Transverse colon (tissue), 4 donors: ENCODE measurements at regions not wholly inside any gene's neighbourhood (a gene's known extent, or its start where the extent isn't known, plus 50 kb on each side); places are given as distances from the start of the nearest gene placed in this dataset.

Experiments
- DNase-seq: peaks from one replicate; pipeline ENCODE4 v3.0.0-alpha.2; 2019
- H3K27ac ChIP-seq, 4 donors: fragments of 200-600 bp; sonication (generic); 2 replicates each; pipeline ENCODE4 v1.5.1; 2016 to 2018; ENCODE audit warnings: inconsistent platforms in 4 of 4
- H3K27me3 ChIP-seq: fragments of 200-600 bp; sonication (generic); 2 replicates; pipeline ENCODE4 v1.5.1; 2017; ENCODE audit warnings: inconsistent platforms
- H3K36me3 ChIP-seq, 4 donors: fragments of 200-600 bp; sonication (generic); 2 replicates each; pipeline ENCODE4 v1.5.1; 2017 to 2019; ENCODE audit warnings: inconsistent platforms in 4 of 4
- H3K4me1 ChIP-seq, 4 donors: fragments of 200-600 bp; sonication (generic); 2 replicates each; pipeline ENCODE4 v1.5.1; 2017 to 2020; ENCODE audit warnings: inconsistent platforms in 4 of 4
- H3K4me3 ChIP-seq, 4 donors: fragments of 200-600 bp; sonication (generic); 1 replicate in 1 of 4; 2 replicates in 3 of 4; pipeline versions ENCODE4 v1.5.1 to v1.6.1; 2017 to 2019; ENCODE audit warnings: inconsistent platforms in 4 of 4
- H3K9me3 ChIP-seq, 2 donors: fragments of 200-600 bp; sonication (generic); 2 replicates each; pipeline ENCODE4 v1.5.1; 2017 to 2019; ENCODE audit warnings: inconsistent platforms in 2 of 2
- CTCF ChIP-seq, 5 experiments: fragments of 200-600 bp in 3 of 5; fragments of 450-650 bp in 2 of 5; sonication (generic) in 3 of 5; IDR thresholded peaks; 1 replicate in 2 of 5; 2 replicates in 3 of 5; pipeline ENCODE4 v1.5.1; 2016 to 2017; ENCODE audit warnings: antibody characterized with exemption in 5 of 5, inconsistent platforms in 3 of 5, mild to moderate bottlenecking in 2 of 5, moderate library complexity in 1 of 5
- EP300 ChIP-seq: sonication (generic); formaldehyde crosslinking; IDR thresholded peaks from one replicate; pipeline ENCODE4 v1.6.1; 2017; ENCODE audit warnings: antibody characterized with exemption, low read depth
- POLR2A ChIP-seq: fragments of 450-650 bp; IDR thresholded peaks from one replicate; pipeline ENCODE4 v1.6.1; 2016; ENCODE audit warnings: antibody characterized with exemption, mild to moderate bottlenecking, moderate library complexity
- POLR2AphosphoS5 ChIP-seq, 3 donors: sonication (generic); formaldehyde crosslinking; IDR thresholded peaks; one replicate each; pipeline ENCODE4 v1.6.1; 2016; ENCODE audit warnings: antibody characterized with exemption in 3 of 3
- WGBS, 2 donors: methylation state at CpG; one replicate each; pipeline ENCODE4 v1.1.5; 2018; ENCODE audit warnings: low coverage in 1 of 2; 5-methylcytosine and 5-hydroxymethylcytosine counted together
- in situ Hi-C, 4 donors: fragments of 200-750 bp; cut with MboI; loops; one replicate each; pipeline versions ENCODE4 v1.15.0 to v1.15.1; 2017; ENCODE audit warnings: low sequenced_read_pairs in 3 of 4, low pct_ligation_motif_present in 1 of 4, low pct_unique_long_range_greater_than_20kb in 1 of 4
- intact Hi-C: fragments of 100-400 bp; cut with DNase I; formaldehyde crosslinking; loops from one replicate; pipeline ENCODE4 v1.15.1; 2023; ENCODE audit warnings: low total_unique reads

GRCh38 chr12:3416670-3417069, 74.3 kb upstream of the PRMT8 start:
- no peak overlapping the region for H3K27ac ChIP-seq
- WGBS, 2 donors, result 84 to 100% methylated on average over 1 of the region's 1 CpG
- intact Hi-C loops (no loop called here), in situ Hi-C loops (no loop called here)
- no peaks in the 10 kb centered on the region for H3K36me3 ChIP-seq
- H3K4me1 ChIP-seq, result peaks cover 0 to 3% (median 0%) of the 10 kb centered on the region in 4 donors
- H3K9me3 ChIP-seq, result no peaks in the 10 kb centered on the region
- TF ChIP-seq EP300 (no peak), POLR2A (no peak), CTCF (IDR thresholded peaks at IDR 0.05) (no peak), POLR2AphosphoS5 (IDR thresholded peaks at IDR 0.05) (no peak)
- DNase-seq, result no peak
- H3K4me3 ChIP-seq, result no peak overlapping the region
- peaks cover 4% of the 10 kb centered on the region for H3K27me3 ChIP-seq

- no peak overlapping the region for H3K27ac ChIP-seq
- peaks cover 8% of the 10 kb centered on the region for H3K27me3 ChIP-seq
- TF ChIP-seq POLR2AphosphoS5 (IDR thresholded peaks at IDR 0.05), result no peak
- 66 to 70% methylated on average over 3 of the region's 3 CpGs for WGBS, 2 donors
- no peaks in the 10 kb centered on the region for H3K36me3 ChIP-seq
- DNase-seq, result no peak
- no peaks in the 10 kb centered on the region for H3K9me3 ChIP-seq
- in situ Hi-C loops (no loop called here), intact Hi-C loops (no loop called here)
- H3K4me1 ChIP-seq, result peaks cover 0 to 3% (median 0%) of the 10 kb centered on the region in 4 donors
- no peak overlapping the region for H3K4me3 ChIP-seq
These were observed 73.9 kb upstream of the PRMT8 start for GRCh38 chr12:3417113-3417512.

GRCh38 chr12:3417937-3418462, 73.0 kb upstream of the PRMT8 start:
- TF ChIP-seq EP300 (no peak), CTCF (IDR thresholded peaks at IDR 0.05) (no peak), POLR2AphosphoS5 (IDR thresholded peaks at IDR 0.05) (no peak), POLR2A (no peak)
- intact Hi-C loops, result no loop called here
- in situ Hi-C loops, result no loop called here
- peaks cover 9% of the 10 kb centered on the region for H3K27me3 ChIP-seq
- no peaks in the 10 kb centered on the region for H3K9me3 ChIP-seq
- DNase-seq, result no peak
- no peak overlapping the region for H3K4me3 ChIP-seq
- H3K27ac ChIP-seq, result no peak overlapping the region
- peaks cover 0 to 3% (median 0%) of the 10 kb centered on the region in 4 donors for H3K4me1 ChIP-seq
- H3K36me3 ChIP-seq, result no peaks in the 10 kb centered on the region
- 71 to 82% methylated on average over 2 to 3 of the region's 3 CpGs for WGBS, 2 donors

- peak; percentile 20 for DNase-seq
- H3K4me1 ChIP-seq, result peaks cover 0 to 3% (median 0%) of the 10 kb centered on the region in 4 donors
- 42 to 50% methylated on average over 2 to 12 of the region's 12 CpGs for WGBS, 2 donors
- no peak overlapping the region for H3K4me3 ChIP-seq
- H3K27me3 ChIP-seq, result peaks cover 9% of the 10 kb centered on the region
- in situ Hi-C loops, result no loop called here
- H3K36me3 ChIP-seq, result no peaks in the 10 kb centered on the region
- H3K27ac ChIP-seq, result no peak overlapping the region
- intact Hi-C loops, result no loop called here
- no peak for TF ChIP-seq POLR2A
- H3K9me3 ChIP-seq, result no peaks in the 10 kb centered on the region
These were observed 72.2 kb upstream of the PRMT8 start for GRCh38 chr12:3418609-3419390.

- Histone ChIP-seq H3K4me1 (peaks cover 0 to 3% (median 0%) of the 10 kb centered on the region in 4 donors), H3K9me3 (no peaks in the 10 kb centered on the region), H3K36me3 (no peaks in the 10 kb centered on the region), H3K27me3 (peaks cover 9% of the 10 kb centered on the region), H3K4me3 (no peak overlapping the region), H3K27ac (no peak overlapping the region)
- no peak for TF ChIP-seq EP300
- no peak for TF ChIP-seq POLR2A
- no peak for TF ChIP-seq POLR2AphosphoS5 (IDR thresholded peaks at IDR 0.05)
- no peak for TF ChIP-seq CTCF (IDR thresholded peaks at IDR 0.05)
- in situ Hi-C loops, result no loop called here
- 63 to 67% methylated on average over 3 of the region's 3 CpGs for WGBS, 2 donors
- DNase-seq, result no peak
- intact Hi-C loops, result no loop called here
These were observed 71.4 kb upstream of the PRMT8 start for GRCh38 chr12:3419558-3419957.
